ENCODE measurements at regions not wholly inside any gene's neighbourhood (a gene's known extent, or its start where the extent isn't known, plus 50 kb on each side); places are given as distances from the start of the nearest gene placed in this dataset.

DNA sequence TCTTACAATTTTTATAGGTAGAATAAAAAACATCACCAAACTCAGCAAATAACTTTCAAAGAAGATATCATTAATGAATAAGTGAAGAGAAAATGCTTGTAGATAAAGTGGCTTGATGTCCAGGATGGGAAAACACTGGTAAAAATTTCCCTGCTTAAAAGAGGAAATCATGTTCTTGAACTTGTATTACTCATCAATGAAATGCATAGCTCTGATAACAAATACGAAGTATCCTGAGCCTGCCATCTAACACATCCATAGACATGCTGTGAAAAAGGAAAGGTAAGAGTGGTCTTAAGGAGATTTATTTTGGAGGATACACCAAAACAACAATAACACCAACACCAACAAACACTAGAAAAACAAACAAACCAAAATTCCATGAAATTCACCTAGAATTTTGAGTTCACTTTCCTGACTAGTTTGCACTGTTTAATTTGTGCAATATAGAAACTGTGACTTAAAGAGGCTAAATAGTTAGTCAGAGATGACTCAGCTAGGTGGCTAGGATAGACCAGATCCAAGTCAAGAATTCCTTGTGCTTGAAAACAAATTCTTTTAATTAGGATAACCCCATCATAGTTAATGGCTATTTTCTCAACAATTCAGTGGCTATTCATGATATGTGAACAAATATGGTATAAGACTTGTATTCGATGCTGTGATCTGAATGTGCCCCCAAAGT, 179.8 kb upstream of the KCNK2 start:
- no peak overlapping the region for H3K27ac Mint-ChIP-seq
- TF ChIP-seq, protein P1, sequence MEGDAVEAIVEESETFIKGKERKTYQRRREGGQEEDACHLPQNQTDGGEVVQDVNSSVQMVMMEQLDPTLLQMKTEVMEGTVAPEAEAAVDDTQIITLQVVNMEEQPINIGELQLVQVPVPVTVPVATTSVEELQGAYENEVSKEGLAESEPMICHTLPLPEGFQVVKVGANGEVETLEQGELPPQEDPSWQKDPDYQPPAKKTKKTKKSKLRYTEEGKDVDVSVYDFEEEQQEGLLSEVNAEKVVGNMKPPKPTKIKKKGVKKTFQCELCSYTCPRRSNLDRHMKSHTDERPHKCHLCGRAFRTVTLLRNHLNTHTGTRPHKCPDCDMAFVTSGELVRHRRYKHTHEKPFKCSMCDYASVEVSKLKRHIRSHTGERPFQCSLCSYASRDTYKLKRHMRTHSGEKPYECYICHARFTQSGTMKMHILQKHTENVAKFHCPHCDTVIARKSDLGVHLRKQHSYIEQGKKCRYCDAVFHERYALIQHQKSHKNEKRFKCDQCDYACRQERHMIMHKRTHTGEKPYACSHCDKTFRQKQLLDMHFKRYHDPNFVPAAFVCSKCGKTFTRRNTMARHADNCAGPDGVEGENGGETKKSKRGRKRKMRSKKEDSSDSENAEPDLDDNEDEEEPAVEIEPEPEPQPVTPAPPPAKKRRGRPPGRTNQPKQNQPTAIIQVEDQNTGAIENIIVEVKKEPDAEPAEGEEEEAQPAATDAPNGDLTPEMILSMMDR (IDR thresholded peaks at IDR 0.05): no peak
- no peaks in the 10 kb centered on the region for H3K36me3 Mint-ChIP-seq (ENCODE audit: low read depth)
- peaks cover 7% of the 10 kb centered on the region for H3K27me3 Mint-ChIP-seq (ENCODE audit: low read depth, poor library complexity)
- H3K9me3 Mint-ChIP-seq: no peaks in the 10 kb centered on the region
- H3K4me3 Mint-ChIP-seq: no peak overlapping the region
- H3K4me1 Mint-ChIP-seq: peaks cover 6% of the 10 kb centered on the region
- no peak for DNase-seq

DNA sequence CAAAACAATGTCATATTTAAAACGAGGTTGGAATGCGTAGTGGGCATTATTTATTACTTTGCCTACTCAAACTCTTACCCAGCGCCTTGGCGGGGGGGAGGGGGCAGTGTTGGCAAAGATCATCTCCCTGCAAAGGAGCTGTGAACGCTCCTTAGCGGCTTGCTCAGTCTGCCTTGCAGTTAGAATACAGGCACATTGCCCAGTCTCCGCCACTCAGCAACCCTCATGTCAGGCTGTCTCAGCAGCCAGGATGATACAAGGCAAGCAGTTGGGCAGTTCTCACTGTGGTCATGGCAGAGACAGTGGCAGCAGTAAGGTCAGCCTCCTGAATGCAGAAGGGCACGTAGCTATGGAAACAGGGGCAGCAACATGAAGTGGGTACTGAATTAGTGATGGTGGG, 170.4 kb upstream of the KCNK2 start:
- no peaks in the 10 kb centered on the region for H3K36me3 Mint-ChIP-seq (ENCODE audit: low read depth)
- no peak overlapping the region for H3K27ac Mint-ChIP-seq
- no peak overlapping the region for H3K4me3 Mint-ChIP-seq
- H3K4me1 Mint-ChIP-seq: peaks cover 12% of the 10 kb centered on the region
- TF ChIP-seq, protein P1 (IDR thresholded peaks at IDR 0.05): no peak
- no peaks in the 10 kb centered on the region for H3K9me3 Mint-ChIP-seq
- H3K27me3 Mint-ChIP-seq (ENCODE audit: low read depth, poor library complexity): peaks cover 8% of the 10 kb centered on the region
- DNase-seq: no peak

DNA sequence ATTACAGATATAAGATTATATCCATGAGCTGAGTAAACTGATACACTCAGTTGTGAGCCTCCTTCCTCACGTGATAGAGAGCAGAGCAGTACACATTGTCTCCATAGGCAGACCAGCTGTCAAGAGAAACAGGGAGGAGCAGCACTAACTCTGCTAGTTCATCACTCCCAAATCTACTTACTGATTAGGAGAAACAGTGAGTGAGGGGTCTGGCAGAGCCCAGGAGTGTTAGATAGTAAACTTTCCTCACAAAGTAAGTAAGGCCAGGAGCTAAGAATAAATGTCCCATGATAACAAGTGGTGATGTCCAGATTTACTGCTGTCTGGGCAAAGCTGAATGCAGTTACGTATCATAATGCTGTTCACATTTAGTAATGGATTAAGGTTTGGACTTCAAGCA, 168.6 kb upstream of the KCNK2 start:
- no peak for DNase-seq
- H3K9me3 Mint-ChIP-seq: no peaks in the 10 kb centered on the region
- H3K27ac Mint-ChIP-seq: peak overlapping the region; percentile 79
- no peak overlapping the region for H3K4me3 Mint-ChIP-seq
- TF ChIP-seq, protein P1 (IDR thresholded peaks at IDR 0.05): no peak
- H3K36me3 Mint-ChIP-seq (ENCODE audit: low read depth): no peaks in the 10 kb centered on the region
- H3K27me3 Mint-ChIP-seq (ENCODE audit: low read depth, poor library complexity): peaks cover 13% of the 10 kb centered on the region
- peaks cover 11% of the 10 kb centered on the region for H3K4me1 Mint-ChIP-seq

DNA sequence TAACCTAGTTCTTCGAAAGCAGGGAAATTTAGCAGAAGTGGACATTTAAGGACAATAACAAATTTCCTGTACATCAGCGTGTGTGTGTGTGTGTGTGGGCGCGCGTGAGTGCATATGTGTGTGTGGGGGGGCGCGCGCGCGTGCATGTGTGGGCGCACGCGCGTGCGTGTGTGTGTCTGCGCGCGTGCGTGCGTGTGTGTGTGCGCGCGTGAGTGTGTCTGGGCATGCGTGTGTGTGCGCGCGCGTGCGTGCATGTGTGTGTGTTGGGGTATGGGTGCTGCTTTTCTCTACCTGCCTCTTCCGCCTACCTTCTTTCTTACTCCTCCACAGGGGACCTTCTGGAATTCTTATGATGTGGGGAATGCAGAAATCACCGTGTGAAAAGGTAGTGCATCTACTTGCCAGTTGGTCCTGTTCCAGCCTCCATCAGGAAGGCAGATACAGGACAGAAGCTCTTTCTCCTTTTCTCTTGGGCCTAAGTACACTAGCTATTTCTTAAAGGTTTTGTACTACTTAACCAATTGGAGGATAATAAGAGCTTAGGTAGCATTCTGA, 165.4 kb upstream of the KCNK2 start:
- H3K27ac Mint-ChIP-seq: no peak overlapping the region
- TF ChIP-seq, protein P1 (IDR thresholded peaks at IDR 0.05): no peak
- no peak overlapping the region for H3K4me3 Mint-ChIP-seq
- H3K27me3 Mint-ChIP-seq (ENCODE audit: low read depth, poor library complexity): peaks cover 8% of the 10 kb centered on the region
- no peak for DNase-seq
- no peaks in the 10 kb centered on the region for H3K9me3 Mint-ChIP-seq
- peaks cover 31% of the 10 kb centered on the region for H3K4me1 Mint-ChIP-seq
- H3K36me3 Mint-ChIP-seq (ENCODE audit: low read depth): no peaks in the 10 kb centered on the region

DNA sequence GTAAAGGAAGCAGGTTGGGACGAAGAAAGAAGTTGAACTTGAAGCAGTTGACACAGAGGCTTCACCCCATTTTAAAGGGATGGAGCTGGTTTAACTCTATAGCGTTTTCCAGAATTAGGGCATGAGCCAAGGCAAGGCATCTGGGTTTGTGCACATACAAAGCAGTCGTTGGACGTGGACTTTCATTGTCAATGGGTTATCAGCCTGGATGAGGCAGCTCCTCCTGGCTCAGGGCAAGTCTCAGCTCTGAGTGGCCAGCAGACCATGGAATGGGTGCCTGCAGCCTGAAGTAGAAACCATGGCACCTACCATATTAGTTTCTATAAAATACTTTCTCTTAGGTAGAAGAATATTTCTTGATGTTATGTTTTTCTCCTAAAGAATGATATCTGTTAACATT, 163.8 kb upstream of the KCNK2 start:
- Mint-ChIP-seq H3K4me3 (no peak overlapping the region), H3K9me3 (no peaks in the 10 kb centered on the region), H3K27me3 (ENCODE audit: low read depth, poor library complexity) (peaks cover 8% of the 10 kb centered on the region), H3K36me3 (ENCODE audit: low read depth) (no peaks in the 10 kb centered on the region), H3K4me1 (peaks cover 47% of the 10 kb centered on the region), H3K27ac (peak overlapping the region; percentile 9)
- TF ChIP-seq, protein P1 (IDR thresholded peaks at IDR 0.05): no peak
- no peak for DNase-seq

DNA sequence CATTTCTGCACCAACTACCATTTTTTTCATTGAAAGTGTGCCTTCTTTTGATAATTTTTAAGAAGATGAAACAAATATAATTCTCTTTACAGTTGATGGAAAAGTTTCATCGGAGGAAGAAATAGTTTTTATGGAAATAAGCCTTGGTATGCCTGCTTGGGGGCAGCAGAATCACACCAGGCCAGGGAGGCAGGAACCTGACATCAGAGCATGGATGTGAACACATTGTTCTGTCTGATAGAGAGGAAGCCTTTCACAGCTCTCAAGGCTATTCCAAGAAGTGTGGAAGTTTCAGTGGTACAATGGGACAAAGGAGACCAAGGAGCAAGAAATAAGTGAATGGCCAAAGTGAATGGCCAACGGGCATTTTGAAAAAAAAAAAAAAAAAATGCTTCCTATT, 162.2 kb upstream of the KCNK2 start:
- Mint-ChIP-seq H3K27me3 (ENCODE audit: low read depth, poor library complexity) (peaks cover 5% of the 10 kb centered on the region), H3K9me3 (no peaks in the 10 kb centered on the region), H3K36me3 (ENCODE audit: low read depth) (no peaks in the 10 kb centered on the region), H3K4me3 (no peak overlapping the region), H3K27ac (peak overlapping the region; percentile 49), H3K4me1 (peaks cover 60% of the 10 kb centered on the region)
- TF ChIP-seq, protein P1 (IDR thresholded peaks at IDR 0.05): no peak
- DNase-seq: no peak
